HUDEP-2 (cell line): ENCODE measurements at regions not wholly inside any gene's neighbourhood (a gene's known extent, or its start where the extent isn't known, plus 50 kb on each side); places are given as distances from the start of the nearest gene placed in this dataset.

Experiments used
- DNase-seq, 76 experiments: peaks; one replicate each; lab custom pipeline; 2025; ENCODE audit not compliant: unreplicated experiment in 76 of 76; lab: John Stamatoyannopoulos, UW

DNA sequence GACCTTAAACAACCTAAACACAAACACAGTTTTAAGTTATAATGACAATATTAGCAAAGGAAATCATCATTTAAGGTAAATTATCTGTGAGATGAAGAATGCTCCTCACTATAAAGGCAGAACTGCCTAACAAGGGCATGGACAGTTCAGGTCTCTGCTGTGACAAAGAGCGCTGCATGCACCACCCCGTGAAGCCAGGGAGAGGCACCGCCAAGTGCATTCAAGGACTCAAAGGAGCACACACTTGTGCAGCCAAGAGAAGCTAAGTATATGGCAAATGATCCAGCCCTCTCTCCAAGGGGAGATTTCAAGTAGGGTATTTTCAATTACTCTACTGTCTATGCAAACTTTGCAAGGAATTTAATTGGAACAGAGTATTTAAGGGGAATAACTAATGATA is 126.0 kb downstream of the RAP2A start:
- DNase-seq, result no peak

DNA sequence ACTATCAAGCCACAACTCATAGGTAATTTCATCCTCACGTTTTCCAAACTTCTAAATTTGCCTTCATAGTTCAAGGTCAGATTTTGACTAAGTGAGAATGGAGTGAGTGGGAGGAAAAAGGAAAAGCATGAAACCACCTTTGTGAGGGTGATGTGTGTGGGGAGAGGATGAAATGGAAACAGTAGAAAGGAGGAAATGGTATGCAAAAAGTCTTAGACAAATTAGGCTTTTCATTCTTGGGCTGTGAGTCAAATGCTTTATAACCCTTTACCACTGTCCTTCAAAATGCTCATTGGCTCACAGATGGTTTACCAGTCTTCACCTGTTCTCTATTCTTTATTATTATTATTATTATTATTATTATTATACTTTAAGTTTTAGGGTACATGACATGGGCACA is 127.2 kb downstream of the RAP2A start:
- no peak for DNase-seq

DNA sequence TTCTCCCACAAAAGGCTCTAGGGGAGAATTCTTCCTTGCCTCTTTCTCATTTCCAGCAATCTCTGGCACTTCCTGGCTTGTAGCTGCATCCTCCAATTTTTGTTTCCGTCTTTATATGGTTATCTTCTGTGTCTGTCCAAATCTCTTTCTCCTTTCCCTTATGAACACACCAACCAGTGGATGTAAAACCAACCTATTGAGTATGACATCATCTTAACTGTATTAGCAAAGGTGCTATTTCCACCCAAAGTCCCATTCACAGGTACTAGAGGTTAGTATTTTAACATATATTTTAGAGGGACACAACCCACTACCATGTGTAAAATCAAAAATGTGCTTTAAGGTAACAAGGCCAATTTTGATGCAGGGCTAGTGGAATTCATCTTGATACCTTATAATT is 129.0 kb downstream of the RAP2A start:
- no peak for DNase-seq

DNA sequence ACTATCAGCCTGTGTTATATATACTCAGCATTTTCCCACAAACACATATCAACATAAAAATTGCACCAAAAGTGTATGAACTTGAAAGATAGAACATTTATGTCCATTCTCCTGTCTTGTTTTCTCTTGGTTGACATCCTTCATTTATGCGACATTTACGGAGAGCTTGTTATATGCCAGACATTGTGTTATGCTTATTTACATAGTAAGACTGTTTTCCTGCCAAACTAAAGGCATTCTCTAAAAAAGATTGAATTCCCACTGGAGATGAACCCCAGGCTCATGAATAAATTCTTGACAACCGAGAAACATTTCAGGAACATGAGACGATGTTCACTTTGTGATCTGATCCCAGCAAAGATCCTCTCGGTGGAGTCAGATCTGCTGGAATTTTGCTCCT is 131.0 kb downstream of the RAP2A start:
- DNase-seq, result no peak

DNA sequence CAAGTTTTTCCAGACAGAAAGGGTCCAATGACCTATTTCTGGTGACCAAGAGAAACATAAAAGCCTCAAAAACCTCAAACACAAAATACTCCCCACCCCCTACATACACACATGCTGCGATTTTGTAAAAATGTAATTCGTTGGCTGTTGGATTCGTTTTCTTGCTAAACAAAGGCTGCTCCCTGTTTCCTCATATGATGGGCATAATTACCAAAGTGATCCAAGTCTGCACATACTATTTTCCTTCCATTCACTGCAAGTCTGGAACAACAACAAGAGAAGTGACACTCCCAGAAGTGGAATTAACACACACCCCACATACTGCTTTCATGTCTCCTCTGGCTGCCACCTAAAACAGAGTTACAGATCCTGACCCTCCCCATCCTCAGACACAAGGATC is 131.9 kb downstream of the RAP2A start:
- no peak for DNase-seq

DNA sequence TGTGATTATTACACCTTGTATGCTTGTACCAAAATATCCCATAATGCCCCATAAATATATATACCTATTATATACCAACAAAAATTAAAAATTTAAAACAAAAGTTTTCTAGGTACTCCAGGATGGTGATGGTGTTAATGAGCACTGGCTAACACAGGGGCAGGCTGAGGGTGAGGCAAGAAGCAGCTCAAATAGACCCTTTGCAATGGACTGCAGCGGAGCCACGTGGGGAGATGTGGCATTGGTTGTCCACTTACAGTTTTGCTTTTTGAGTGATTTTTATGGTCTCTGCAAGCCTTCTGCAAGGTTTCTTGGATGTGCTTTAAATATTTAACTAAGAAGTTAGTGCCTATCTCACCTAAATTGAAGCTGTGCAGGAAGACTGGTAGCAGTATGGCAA is 132.9 kb downstream of the RAP2A start:
- DNase-seq, result peak in 3 of 76 experiments; percentile 3 to 6 (median 4)

DNA sequence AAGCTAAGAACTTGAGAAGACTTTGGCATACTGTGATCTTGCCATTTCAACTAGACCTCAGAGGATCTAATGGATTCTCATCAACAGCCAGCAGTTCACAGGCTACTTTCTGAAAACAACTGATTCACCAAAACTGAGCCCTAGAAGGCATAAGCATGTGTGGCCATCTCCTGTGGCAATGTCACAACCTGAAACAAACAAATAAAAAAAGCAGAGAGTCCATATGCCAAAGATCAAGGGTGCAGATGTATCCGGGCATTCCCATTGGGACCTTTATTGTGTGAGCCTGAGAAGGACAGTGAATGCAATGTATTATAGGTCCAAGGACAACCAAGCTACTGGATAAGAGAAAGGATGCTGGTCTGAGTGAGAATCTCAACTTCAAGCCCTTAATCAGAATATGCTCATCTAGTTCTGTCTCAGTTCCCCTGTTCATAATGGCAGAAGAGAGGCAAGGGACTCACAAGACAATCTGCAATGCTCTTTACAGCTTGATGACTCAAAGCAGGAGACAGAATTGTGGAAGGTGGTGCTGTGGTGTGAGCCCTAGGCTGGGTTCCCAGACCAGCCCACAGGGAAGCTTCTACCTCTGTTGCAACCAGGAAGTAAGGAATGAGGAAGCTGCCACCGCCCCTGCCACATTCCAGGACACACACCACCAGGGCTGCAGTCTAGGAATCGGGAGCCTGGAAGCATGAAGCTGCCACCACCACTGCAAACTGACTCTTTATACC is 133.7 kb downstream of the RAP2A start:
- no peak for DNase-seq

DNA sequence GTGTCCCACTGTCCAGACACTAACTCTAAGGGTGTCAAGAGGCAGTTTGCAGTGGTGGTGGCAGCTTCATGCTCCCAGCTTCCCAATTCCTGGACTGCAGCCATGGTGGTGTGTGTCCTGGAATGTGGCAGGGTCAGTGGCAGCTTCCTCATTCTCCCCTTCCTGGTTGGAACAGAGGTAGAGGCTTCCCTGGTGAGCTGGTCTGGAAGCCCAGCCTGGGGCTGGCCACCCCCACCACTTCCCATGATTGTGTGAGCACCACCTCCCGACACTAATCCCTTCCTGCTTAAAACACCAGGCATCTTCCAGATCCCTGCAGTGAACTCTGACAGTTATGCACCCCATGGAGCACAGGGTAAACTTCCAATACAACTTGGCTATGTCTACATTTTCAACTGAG is 134.9 kb downstream of the RAP2A start:
- DNase-seq, result no peak

DNA sequence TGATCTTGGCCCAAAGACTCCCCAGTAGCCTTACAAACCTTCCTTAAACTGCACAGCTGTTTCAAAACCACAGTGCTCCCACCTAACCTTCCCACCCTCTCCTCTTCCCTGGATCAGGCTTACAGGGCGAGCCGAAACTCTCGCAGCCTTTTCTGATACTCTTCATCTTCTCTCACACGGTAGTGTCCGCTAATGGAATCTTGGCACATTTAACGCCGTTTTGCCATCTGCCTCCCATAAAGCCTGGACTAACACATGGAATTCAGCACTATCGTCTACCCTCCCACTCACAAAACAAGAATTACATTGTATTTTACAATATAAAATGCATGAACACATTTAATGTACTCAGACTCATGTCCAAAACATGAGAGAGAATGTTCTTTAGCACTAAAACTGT is 135.9 kb downstream of the RAP2A start:
- DNase-seq, result no peak

DNA sequence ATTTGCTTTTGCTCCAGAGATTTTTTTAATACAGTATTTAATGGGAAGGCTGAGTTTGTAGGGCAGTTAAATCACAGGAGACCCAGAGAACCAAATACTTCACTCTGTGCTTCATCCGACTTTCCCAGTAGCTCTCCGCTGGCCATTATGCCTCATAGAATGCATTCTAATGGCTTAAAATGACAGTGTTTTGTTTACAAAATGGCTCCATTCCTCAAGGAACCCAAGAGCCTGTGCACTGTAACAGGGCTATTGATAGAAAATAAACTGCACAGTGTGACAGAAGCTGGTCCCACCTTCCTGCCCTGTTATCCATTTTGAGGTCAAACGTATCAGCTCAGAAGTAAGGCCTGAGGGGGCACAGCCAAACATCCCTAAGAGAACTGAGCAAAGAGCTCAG is 136.5 kb downstream of the RAP2A start:
- DNase-seq, result no peak

DNA sequence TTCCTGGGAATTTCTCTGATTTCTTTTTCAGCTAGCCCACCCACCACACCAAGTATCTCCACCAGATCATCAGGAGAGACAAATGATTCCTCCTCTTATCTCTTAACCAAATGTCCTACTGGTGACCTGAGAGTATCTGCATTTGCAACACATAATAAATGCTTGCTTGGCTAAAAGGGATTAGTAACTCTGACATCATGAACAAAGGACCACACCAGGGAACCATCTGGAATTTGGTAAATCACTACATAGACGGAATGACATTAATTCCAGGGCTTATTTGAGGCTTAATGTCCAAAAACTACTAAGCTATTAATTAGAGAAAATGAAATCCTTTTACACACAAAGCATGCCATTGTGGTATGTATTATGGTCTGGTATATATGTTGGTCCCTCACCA is 139.0 kb downstream of the RAP2A start:
- DNase-seq, result no peak

DNA sequence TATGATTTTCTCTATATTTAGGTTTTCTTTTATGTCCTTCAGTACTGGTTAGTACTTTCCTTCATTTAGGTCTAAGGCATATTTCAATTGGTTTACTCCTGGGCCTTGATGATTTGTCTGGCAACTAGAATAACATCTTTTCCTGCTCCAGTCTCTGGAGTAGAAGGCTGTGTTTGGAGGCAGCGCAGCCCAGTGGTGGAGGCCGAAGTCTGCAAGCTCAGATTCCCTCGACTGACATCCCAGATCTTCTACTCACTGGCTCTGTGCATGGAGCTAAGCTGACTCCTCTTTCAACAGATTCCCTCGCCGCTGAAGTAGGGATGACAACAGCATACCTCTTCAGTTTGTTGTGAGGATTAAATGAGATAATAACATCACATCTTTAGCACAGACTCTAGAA is 141.0 kb downstream of the RAP2A start:
- peak in 14 of 76 experiments; percentile 0 to 14 (median 6) for DNase-seq

DNA sequence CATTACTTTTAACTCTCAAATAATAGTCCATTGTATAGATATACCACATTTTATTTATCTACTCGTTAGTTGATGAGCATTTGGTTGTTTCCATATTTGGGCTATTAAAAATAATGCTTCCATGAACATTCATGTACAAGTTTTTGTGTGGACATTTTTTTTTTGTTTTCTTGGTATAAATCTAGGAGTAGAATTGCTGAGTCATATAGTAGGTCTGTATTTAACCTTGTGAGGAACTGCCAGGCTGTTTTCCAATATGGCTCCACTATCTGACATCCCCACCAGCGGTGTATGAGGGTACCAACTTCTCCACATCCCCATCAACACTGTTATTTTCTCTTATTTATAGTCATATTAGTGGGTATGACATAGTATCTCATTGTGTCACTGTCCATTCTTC is 143.1 kb downstream of the RAP2A start:
- DNase-seq, result no peak

DNA sequence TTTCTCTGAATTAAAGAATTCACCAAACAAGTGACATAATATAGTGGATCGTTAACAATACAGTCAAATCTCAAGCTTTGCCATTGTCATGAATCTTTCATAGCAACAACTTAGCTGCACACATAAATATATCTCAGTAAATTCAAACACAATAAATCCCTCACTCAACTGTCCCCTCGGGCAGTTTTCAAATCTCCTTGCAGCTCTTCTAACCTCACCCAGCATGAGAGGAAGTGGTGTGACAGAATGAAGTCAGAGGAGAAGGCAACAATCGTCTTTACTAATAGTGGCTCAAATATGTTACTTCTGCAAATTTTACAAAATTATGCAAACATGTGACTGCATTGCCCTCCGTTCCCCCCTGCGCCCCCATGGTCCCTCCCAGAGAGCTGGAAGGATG is 148.2 kb downstream of the RAP2A start:
- DNase-seq, result no peak

DNA sequence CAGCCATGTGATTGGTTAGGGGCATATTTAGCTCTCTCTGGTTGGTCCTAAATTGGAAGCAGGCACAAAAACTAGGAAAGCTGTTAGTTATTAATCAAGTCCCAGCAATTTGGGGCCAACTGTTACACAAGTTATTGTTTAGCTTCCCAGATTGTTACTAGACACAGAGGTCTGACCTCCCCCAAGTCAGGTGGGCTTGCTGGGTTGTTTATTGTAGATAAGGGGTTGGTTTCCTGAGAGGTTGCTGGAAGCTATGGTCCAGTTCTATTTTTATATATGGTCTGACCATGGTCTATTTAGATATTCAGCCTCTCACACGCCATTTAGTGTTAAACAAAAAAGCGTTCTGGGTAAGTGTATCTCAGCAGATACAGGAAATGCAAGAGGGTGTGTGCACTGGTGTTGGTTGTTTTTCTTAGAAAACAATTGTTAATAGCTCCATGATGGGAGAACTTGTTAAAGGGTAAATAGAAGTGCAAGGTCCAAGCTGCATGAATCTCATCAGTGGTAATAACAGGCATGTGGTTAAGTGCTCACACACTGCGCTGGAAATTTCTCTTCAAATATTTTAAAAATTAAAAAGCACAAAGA is 150.0 kb downstream of the RAP2A start:
- no peak for DNase-seq

DNA sequence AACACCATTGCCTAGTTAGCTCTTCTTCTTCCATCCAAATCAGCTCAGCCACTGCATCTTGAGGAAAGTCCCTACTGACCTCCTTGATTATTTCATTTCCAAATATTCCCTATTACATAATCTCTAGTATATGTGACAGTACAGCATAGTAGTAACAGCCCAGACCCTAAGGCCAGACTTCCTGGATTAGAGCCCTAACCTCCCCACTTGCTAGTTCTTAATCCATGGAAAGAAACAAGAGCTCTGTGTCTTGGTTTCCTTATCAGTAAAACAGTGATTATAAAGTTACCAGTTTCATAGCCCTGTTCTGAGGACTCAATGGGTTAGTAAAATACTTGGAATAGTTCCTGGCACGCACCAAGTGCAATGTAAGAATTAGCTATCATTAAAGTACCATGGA is 153.0 kb downstream of the RAP2A start:
- no peak for DNase-seq

DNA sequence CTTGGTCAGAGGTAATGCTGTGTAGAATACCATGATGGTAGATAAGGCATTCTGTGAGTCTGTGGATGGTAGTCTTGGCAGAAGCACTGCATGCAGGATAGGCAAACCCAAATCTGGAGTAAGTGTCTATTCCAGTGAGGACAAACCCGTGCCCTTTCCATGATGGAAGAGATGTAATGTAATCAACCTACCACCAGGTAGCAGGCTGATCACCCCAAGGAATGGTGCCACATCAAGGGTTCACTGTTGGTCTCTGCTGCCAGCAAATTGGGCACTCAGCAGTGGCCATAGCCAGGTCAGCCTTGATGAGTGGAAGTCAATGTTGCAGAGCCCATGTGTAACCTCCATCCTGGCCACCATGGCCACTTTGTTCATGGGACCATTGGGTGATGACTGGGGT is 155.0 kb downstream of the RAP2A start:
- DNase-seq, result peak in 3 of 76 experiments; percentile 2 to 8 (median 4)

DNA sequence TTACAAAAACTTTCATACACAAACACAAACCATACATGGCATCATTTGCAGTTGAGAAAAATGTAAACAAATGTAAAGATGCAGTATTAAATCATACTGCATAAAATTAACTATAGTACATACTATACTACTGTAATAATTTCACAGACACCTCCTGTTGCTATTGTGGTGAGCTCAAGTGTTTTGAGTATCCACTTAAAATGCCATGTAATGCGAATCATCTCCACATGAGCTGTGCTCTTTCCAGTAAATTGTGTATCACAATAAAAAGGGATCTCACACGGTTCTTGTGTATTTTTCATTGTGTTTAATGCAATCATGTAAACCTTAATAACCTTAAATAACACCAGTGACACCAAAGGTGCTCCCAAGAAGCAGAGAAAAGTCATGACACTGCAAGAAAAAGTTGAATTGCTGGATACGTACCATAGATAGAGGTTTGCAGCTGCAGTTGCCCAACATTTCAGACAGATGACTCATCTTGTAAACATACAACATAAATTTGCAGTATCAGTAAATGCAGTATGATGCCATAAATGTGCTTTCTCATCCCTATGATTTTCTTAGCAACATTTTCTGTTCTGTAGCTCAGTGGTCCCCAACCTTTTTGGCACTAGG is 166.6 kb downstream of the RAP2A start:
- DNase-seq, result no peak

DNA sequence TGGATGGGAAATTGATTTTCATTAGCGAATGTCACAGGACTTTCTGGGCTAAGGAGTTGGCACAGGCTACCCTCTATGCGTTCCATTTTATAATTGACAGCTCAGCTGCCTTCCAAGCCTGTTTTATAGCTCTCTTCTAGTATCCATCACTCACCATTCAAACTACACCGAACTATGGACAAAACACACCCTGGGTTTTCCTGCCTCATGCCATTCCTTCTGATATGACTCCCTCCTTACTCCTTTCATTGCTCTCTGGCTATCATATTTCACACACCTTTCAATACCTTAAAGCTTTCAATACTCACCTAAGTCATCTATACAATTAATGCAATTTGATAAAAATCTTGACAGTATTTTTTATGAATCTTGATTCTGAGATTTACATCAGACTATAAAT is 181.3 kb downstream of the RAP2A start:
- no peak for DNase-seq

DNA sequence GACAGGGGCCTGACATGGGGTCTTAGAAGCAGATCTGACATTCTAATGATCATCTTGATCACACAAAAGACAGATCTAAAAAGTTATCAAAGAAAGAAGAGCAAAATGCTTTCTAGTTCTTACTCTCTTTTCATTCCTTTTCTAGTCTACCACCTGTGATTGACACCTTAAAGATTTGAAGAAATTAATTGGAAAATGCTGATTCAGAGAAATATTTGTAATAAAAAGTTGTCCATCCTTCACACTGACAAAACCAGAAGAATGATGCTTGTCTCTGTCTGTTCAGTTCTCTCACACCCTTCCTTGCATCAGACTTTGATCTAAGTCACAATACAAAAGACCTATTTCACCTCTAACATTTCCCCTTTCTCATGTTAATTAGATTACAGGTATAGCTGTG is 182.4 kb downstream of the RAP2A start:
- DNase-seq, result no peak

DNA sequence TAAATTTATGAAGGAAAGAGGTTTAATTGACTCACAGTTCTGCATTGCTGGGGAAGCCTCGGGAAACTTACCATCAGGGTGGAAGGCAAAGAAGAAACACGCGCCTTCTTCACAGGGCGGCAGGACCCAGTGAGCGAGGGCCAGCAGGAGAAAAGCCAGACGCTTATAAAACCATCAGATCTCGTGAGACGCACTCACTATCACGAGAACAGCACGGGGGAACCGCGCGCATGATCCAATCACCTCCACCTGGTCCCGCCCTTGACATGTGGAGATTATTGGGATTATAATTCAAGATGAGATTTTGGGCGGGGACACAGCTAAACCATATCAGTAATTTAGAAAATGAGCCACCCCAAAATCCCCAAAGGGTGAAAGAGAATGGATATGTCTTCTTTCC is 187.1 kb downstream of the RAP2A start:
- no peak for DNase-seq

DNA sequence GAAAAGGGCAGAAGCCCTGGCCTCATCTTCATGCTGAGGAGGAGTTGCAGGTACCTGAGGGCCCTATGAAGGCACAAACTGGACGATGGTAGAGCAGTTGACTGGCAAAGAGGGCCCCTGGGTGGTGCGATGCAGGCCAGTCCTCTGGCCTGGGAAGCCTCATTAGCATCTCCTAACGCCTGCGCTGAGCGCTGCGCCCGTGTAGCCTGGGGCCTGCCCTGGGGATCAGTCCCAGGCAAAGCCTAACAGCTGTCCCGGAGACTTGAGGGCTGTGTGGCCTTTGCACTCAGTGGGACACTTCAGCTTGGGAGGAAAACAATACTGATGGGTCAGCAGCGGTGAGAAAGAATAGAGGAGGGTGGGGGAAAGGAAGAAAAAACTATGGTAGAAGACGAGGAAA is 187.7 kb downstream of the RAP2A start:
- DNase-seq, result no peak
